ENCODE measurements at regions not wholly inside any gene's neighbourhood (a gene's known extent, or its start where the extent isn't known, plus 50 kb on each side); places are given as distances from the start of the nearest gene placed in this dataset.

- WGBS, 2 experiments (ENCODE audit: low coverage in 1 of 2, low lambda C conversion rate in 2 of 2, missing lambda C conversion rate in 2 of 2): 21 to 23% methylated on average over 4 of the region's 4 CpGs
- DNase-seq: no peak
- TF ChIP-seq EZH2phosphoT487 (IDR thresholded peaks at IDR 0.05; ENCODE audit: insufficient read depth, low read depth): no peak
- TF ChIP-seq EZH2 (IDR thresholded peaks at IDR 0.05; ENCODE audit: insufficient read depth, poor library complexity, severe bottlenecking): no peak
Observed at GRCh38 chrX:66902081-66902480, 263.2 kb upstream of the EDA2R start.

GRCh38 chrX:66900886-66901285 lies 262.0 kb upstream of the EDA2R start:
- Histone ChIP-seq H3K4me3 (no peak overlapping the region), H3K9ac (no peak overlapping the region), H3K9me3 (ENCODE audit: low read depth) (no peaks in the 10 kb centered on the region), H3K4me1 (ENCODE audit: insufficient read depth) (no peaks in the 10 kb centered on the region), H3K27me3 (replicated peaks; ENCODE audit: insufficient read depth) (no peaks in the 10 kb centered on the region), H4K20me1 (ENCODE audit: insufficient read depth) (no peaks in the 10 kb centered on the region), H3K9me2 (ENCODE audit: insufficient read depth) (no peaks in the 10 kb centered on the region), H3K27ac (no peak overlapping the region), H3F3A (ENCODE audit: insufficient read depth) (no peaks in the 10 kb centered on the region), H3K4me2 (ENCODE audit: unreplicated experiment) (no peak overlapping the region), H2AFZ (no peak overlapping the region), H3K36me3 (ENCODE audit: low read depth) (no peaks in the 10 kb centered on the region), H3K79me2 (ENCODE audit: insufficient read depth) (no peaks in the 10 kb centered on the region)
- in situ Hi-C loops (cut with MboI): no loop called here
- DNase-seq: no peak
- TF ChIP-seq EZH2phosphoT487 (IDR thresholded peaks at IDR 0.05; ENCODE audit: insufficient read depth, low read depth) (no peak), EZH2 (IDR thresholded peaks at IDR 0.05; ENCODE audit: insufficient read depth, poor library complexity, severe bottlenecking) (no peak)

More at GRCh38 chrX:66902081-66902480, 263.2 kb upstream of the EDA2R start:
- no peaks in the 10 kb centered on the region for H3K36me3 ChIP-seq (ENCODE audit: low read depth)
- H3F3A ChIP-seq (ENCODE audit: insufficient read depth): no peaks in the 10 kb centered on the region
- H3K27me3 ChIP-seq (replicated peaks; ENCODE audit: insufficient read depth): no peaks in the 10 kb centered on the region
- in situ Hi-C loops (cut with MboI): no loop called here
- H3K9ac ChIP-seq: no peak overlapping the region
- no peak overlapping the region for H3K27ac ChIP-seq
- no peaks in the 10 kb centered on the region for H3K9me3 ChIP-seq (ENCODE audit: low read depth)
- H4K20me1 ChIP-seq (ENCODE audit: insufficient read depth): no peaks in the 10 kb centered on the region
- no peaks in the 10 kb centered on the region for H3K9me2 ChIP-seq (ENCODE audit: insufficient read depth)
- H3K79me2 ChIP-seq (ENCODE audit: insufficient read depth): no peaks in the 10 kb centered on the region
- H3K4me2 ChIP-seq (ENCODE audit: unreplicated experiment): no peak overlapping the region
- no peaks in the 10 kb centered on the region for H3K4me1 ChIP-seq (ENCODE audit: insufficient read depth)
- no peak overlapping the region for H2AFZ ChIP-seq
- H3K4me3 ChIP-seq: no peak overlapping the region

GRCh38 chrX:66892004-66892403 lies 253.1 kb upstream of the EDA2R start:
- H3K4me1 ChIP-seq (ENCODE audit: insufficient read depth): no peaks in the 10 kb centered on the region
- H3K9ac ChIP-seq: no peak overlapping the region
- no peak for DNase-seq
- H4K20me1 ChIP-seq (ENCODE audit: insufficient read depth): no peaks in the 10 kb centered on the region
- no peaks in the 10 kb centered on the region for H3K36me3 ChIP-seq (ENCODE audit: low read depth)
- H3K9me3 ChIP-seq (ENCODE audit: low read depth): no peaks in the 10 kb centered on the region
- in situ Hi-C loops (cut with MboI): no loop called here
- no peak overlapping the region for H3K27ac ChIP-seq
- no peak overlapping the region for H3K4me3 ChIP-seq
- no peaks in the 10 kb centered on the region for H3K27me3 ChIP-seq (replicated peaks; ENCODE audit: insufficient read depth)
- TF ChIP-seq EZH2 (IDR thresholded peaks at IDR 0.05; ENCODE audit: insufficient read depth, poor library complexity, severe bottlenecking) (no peak), EZH2phosphoT487 (IDR thresholded peaks at IDR 0.05; ENCODE audit: insufficient read depth, low read depth) (no peak)
- no peak overlapping the region for H2AFZ ChIP-seq
- H3F3A ChIP-seq (ENCODE audit: insufficient read depth): no peaks in the 10 kb centered on the region
- H3K9me2 ChIP-seq (ENCODE audit: insufficient read depth): no peaks in the 10 kb centered on the region
- H3K4me2 ChIP-seq (ENCODE audit: unreplicated experiment): no peak overlapping the region
- WGBS, 2 experiments (ENCODE audit: low coverage in 1 of 2, low lambda C conversion rate in 2 of 2, missing lambda C conversion rate in 2 of 2): 0 to 3% methylated on average over 2 of the region's 2 CpGs
- no peaks in the 10 kb centered on the region for H3K79me2 ChIP-seq (ENCODE audit: insufficient read depth)

- Histone ChIP-seq H3K9me2 (ENCODE audit: insufficient read depth) (no peaks in the 10 kb centered on the region), H3K27me3 (replicated peaks; ENCODE audit: insufficient read depth) (no peaks in the 10 kb centered on the region), H3K4me3 (no peak overlapping the region), H3F3A (ENCODE audit: insufficient read depth) (no peaks in the 10 kb centered on the region), H3K9ac (no peak overlapping the region), H3K27ac (no peak overlapping the region), H3K9me3 (ENCODE audit: low read depth) (no peaks in the 10 kb centered on the region), H3K79me2 (ENCODE audit: insufficient read depth) (no peaks in the 10 kb centered on the region), H3K36me3 (ENCODE audit: low read depth) (no peaks in the 10 kb centered on the region), H2AFZ (no peak overlapping the region), H3K4me2 (ENCODE audit: unreplicated experiment) (no peak overlapping the region), H4K20me1 (ENCODE audit: insufficient read depth) (no peaks in the 10 kb centered on the region), H3K4me1 (ENCODE audit: insufficient read depth) (no peaks in the 10 kb centered on the region)
- in situ Hi-C loops (cut with MboI): no loop called here
- no peak for DNase-seq
- TF ChIP-seq EZH2phosphoT487 (IDR thresholded peaks at IDR 0.05; ENCODE audit: insufficient read depth, low read depth): no peak
- no peak for TF ChIP-seq EZH2 (IDR thresholded peaks at IDR 0.05; ENCODE audit: insufficient read depth, poor library complexity, severe bottlenecking)
- 59 to 60% methylated on average over 2 of the region's 2 CpGs for WGBS, 2 experiments (ENCODE audit: low coverage in 1 of 2, low lambda C conversion rate in 2 of 2, missing lambda C conversion rate in 2 of 2)
Observed at GRCh38 chrX:66889418-66889817, 250.5 kb upstream of the EDA2R start.

- H4K20me1 ChIP-seq (ENCODE audit: insufficient read depth): no peaks in the 10 kb centered on the region
- H3K4me1 ChIP-seq (ENCODE audit: insufficient read depth): no peaks in the 10 kb centered on the region
- no peak overlapping the region for H3K27ac ChIP-seq
- no peaks in the 10 kb centered on the region for H3K36me3 ChIP-seq (ENCODE audit: low read depth)
- no peak overlapping the region for H3K9ac ChIP-seq
- H3F3A ChIP-seq (ENCODE audit: insufficient read depth): no peaks in the 10 kb centered on the region
- no peaks in the 10 kb centered on the region for H3K27me3 ChIP-seq (replicated peaks; ENCODE audit: insufficient read depth)
- in situ Hi-C loops (cut with MboI): no loop called here
- H3K4me3 ChIP-seq: no peak overlapping the region
- H2AFZ ChIP-seq: no peak overlapping the region
- WGBS, 2 experiments (ENCODE audit: low coverage in 1 of 2, low lambda C conversion rate in 2 of 2, missing lambda C conversion rate in 2 of 2): 10 to 20% methylated on average over 1 to 2 of the region's 2 CpGs
- TF ChIP-seq EZH2 (IDR thresholded peaks at IDR 0.05; ENCODE audit: insufficient read depth, poor library complexity, severe bottlenecking) (no peak), EZH2phosphoT487 (IDR thresholded peaks at IDR 0.05; ENCODE audit: insufficient read depth, low read depth) (no peak)
- no peak for DNase-seq
- no peaks in the 10 kb centered on the region for H3K79me2 ChIP-seq (ENCODE audit: insufficient read depth)
- no peak overlapping the region for H3K4me2 ChIP-seq (ENCODE audit: unreplicated experiment)
- no peaks in the 10 kb centered on the region for H3K9me3 ChIP-seq (ENCODE audit: low read depth)
- H3K9me2 ChIP-seq (ENCODE audit: insufficient read depth): no peaks in the 10 kb centered on the region
Observed at GRCh38 chrX:66882101-66882500, 243.2 kb upstream of the EDA2R start.
